ENCODE measurements at regions not wholly inside any gene's neighbourhood (a gene's known extent, or its start where the extent isn't known, plus 50 kb on each side); places are given as distances from the start of the nearest gene placed in this dataset.

GRCh38 chr16:9680019-9680655 is 502.1 kb downstream of the GRIN2A start:
- TF ChIP-seq POLR2A (IDR thresholded peaks at IDR 0.05; ENCODE audit: extremely low read depth, insufficient read length) = no peak
- no peak for TF ChIP-seq CTCF (IDR thresholded peaks at IDR 0.05; ENCODE audit: low read depth, low read length)
- no peak for TF ChIP-seq MAX (IDR thresholded peaks at IDR 0.05; ENCODE audit: low read depth, low read length)

All from NB4 (cell line).